AG10803 (cell line): ENCODE measurements at regions not wholly inside any gene's neighbourhood (a gene's known extent, or its start where the extent isn't known, plus 50 kb on each side); places are given as distances from the start of the nearest gene placed in this dataset.

Source experiments
- DNase-seq: peaks from one replicate; pipeline ENCODE4 v3.0.0; 2010; ENCODE audit warnings: low read depth
- H3K4me3 ChIP-seq: 2 replicates; pipeline ENCODE4 v1.5.1; 2011; ENCODE audit warnings: mild to moderate bottlenecking, low read length, control low read depth
- CTCF ChIP-seq: conservative IDR thresholded peaks from 2 replicates; pipeline ENCODE4 v1.5.1; 2011; ENCODE audit warnings: mild to moderate bottlenecking, low read length, control low read depth, inconsistent platforms

GRCh38 chr17:77418609-77419008 lies 277.8 kb downstream of the SEC14L1 start:
- DNase-seq = no peak
- H3K4me3 ChIP-seq = no peak overlapping the region
- TF ChIP-seq CTCF = no peak

- no peak overlapping the region for H3K4me3 ChIP-seq
- DNase-seq = no peak
- TF ChIP-seq CTCF = no peak
These were observed 278.3 kb downstream of the SEC14L1 start for GRCh38 chr17:77419095-77419494.

- TF ChIP-seq CTCF = no peak
- no peak for DNase-seq
- H3K4me3 ChIP-seq = no peak overlapping the region
These were observed 278.9 kb downstream of the SEC14L1 start for GRCh38 chr17:77419547-77420094.

GRCh38 chr17:77420095-77420803 lies 279.5 kb downstream of the SEC14L1 start:
- TF ChIP-seq CTCF = peak; percentile 28
- DNase-seq = peak; percentile 49
- H3K4me3 ChIP-seq = no peak overlapping the region

- no peak for TF ChIP-seq CTCF
- peak; percentile 87 for DNase-seq
- H3K4me3 ChIP-seq = peak overlapping the region; percentile 8; the same call in 1 of the 2 replicates
These were observed 280.2 kb downstream of the SEC14L1 start for GRCh38 chr17:77420804-77421629.

- DNase-seq = no peak
- TF ChIP-seq CTCF = no peak
- no peak overlapping the region for H3K4me3 ChIP-seq
These were observed 280.8 kb downstream of the SEC14L1 start for GRCh38 chr17:77421630-77421972.
